ENCODE measurements at regions not wholly inside any gene's neighbourhood (a gene's known extent, or its start where the extent isn't known, plus 50 kb on each side); places are given as distances from the start of the nearest gene placed in this dataset.
"Not testable (repeated sequence)": the region's sequence is repeated elsewhere in the genome, so short reads cannot be mapped to it uniquely, and the experiment has no call there.

- DNase-seq = no peak
Measured at GRCh38 chr13:65937251-65937650, 1292.9 kb downstream of the PCDH9 start.

GRCh38 chr13:65936249-65936648 lies 1293.9 kb downstream of the PCDH9 start:
- DNase-seq = no peak

GRCh38 chr13:65932587-65933239 lies 1297.4 kb downstream of the PCDH9 start:
- no peak for DNase-seq

- no peak for DNase-seq
Measured at GRCh38 chr13:65932013-65932412, 1298.1 kb downstream of the PCDH9 start.

- no peak for DNase-seq
Measured at GRCh38 chr13:65929436-65929835, 1300.7 kb downstream of the PCDH9 start.

- no peak for DNase-seq
Measured at GRCh38 chr13:65926750-65927171, 1303.4 kb downstream of the PCDH9 start.

GRCh38 chr13:65922846-65923245 lies 1307.3 kb downstream of the PCDH9 start:
- DNase-seq = not testable (repeated sequence)

GRCh38 chr13:65921933-65922332 lies 1308.2 kb downstream of the PCDH9 start:
- no peak for DNase-seq

- DNase-seq = no peak
Measured at GRCh38 chr13:65917731-65918130, 1312.4 kb downstream of the PCDH9 start.

GRCh38 chr13:65915195-65915594 lies 1314.9 kb downstream of the PCDH9 start:
- no peak for DNase-seq

GRCh38 chr13:65914716-65915115 lies 1315.4 kb downstream of the PCDH9 start:
- DNase-seq = no peak

GRCh38 chr13:65913173-65913572 lies 1317.0 kb downstream of the PCDH9 start:
- DNase-seq = no peak

- DNase-seq = no peak
Measured at GRCh38 chr13:65912516-65912915, 1317.6 kb downstream of the PCDH9 start.

GRCh38 chr13:65911546-65912193 lies 1318.5 kb downstream of the PCDH9 start:
- no peak for DNase-seq

GRCh38 chr13:65909501-65909900 lies 1320.6 kb downstream of the PCDH9 start:
- no peak for DNase-seq

GRCh38 chr13:65907666-65908525 lies 1322.2 kb downstream of the PCDH9 start:
- DNase-seq = no peak

GRCh38 chr13:65901723-65902122 lies 1328.4 kb downstream of the PCDH9 start:
- no peak for DNase-seq

- no peak for DNase-seq
Measured at GRCh38 chr13:65894049-65894448, 1336.1 kb downstream of the PCDH9 start.

- no peak for DNase-seq
Measured at GRCh38 chr13:65892859-65893258, 1337.3 kb downstream of the PCDH9 start.

GRCh38 chr13:65889368-65889767 lies 1340.8 kb downstream of the PCDH9 start:
- no peak for DNase-seq

GRCh38 chr13:65882810-65883209 lies 1347.3 kb downstream of the PCDH9 start:
- no peak for DNase-seq

GRCh38 chr13:65881561-65882155 lies 1348.5 kb downstream of the PCDH9 start:
- no peak for DNase-seq

GRCh38 chr13:65875031-65875430 lies 1355.1 kb downstream of the PCDH9 start:
- no peak for DNase-seq
